HepG2 (cell line): ENCODE measurements at regions not wholly inside any gene's neighbourhood (a gene's known extent, or its start where the extent isn't known, plus 50 kb on each side); places are given as distances from the start of the nearest gene placed in this dataset.

Source experiments
- ATAC-seq: fragments of 200-7000 bp; cut with Tn5 transposase; 3 replicates; pipeline ENCODE4 v1.9.1; 2020; ENCODE audit warnings: mild to moderate bottlenecking, moderate library complexity
- BruUV-seq: library from RNA; stranded (reverse); fragments of 400-500 nt; replicated peaks from 2 replicates; lab custom pipeline; 2021; lab: Mats Ljungman, UMichigan
- CTCF ChIA-PET: fragments of 300-600 bp; formaldehyde crosslinking; extraction: SDS; loops from one replicate; lab custom pipeline; 2021; ENCODE audit warnings: low total read pairs, inconsistent platforms, low intra/inter-chr PET ratio; lab: Yijun Ruan, JAX
- POLR2A ChIA-PET: fragments of 350-600 bp; sonication (Branson Sonifier 250); formaldehyde crosslinking; loops from one replicate; lab custom pipeline; 2020; ENCODE audit warnings: antibody characterized with exemption, inconsistent platforms; lab: Yijun Ruan, JAX
- DNase-seq: peaks from one replicate; pipeline ENCODE4 v3.0.0-alpha.2; 2015; ENCODE audit warnings: low spot score
- FAIRE-seq: peaks from 3 replicates; lab custom pipeline; 2011; peaks lifted over from hg19 to GRCh38; lab: Jason Lieb, UNC
- H2AFZ ChIP-seq: one replicate; pipeline ENCODE4 v1.6.1; 2011; ENCODE audit warnings: low read length, inconsistent platforms
- H3K27ac ChIP-seq: fragments of 300-600 bp; 3 replicates; pipeline ENCODE4 v1.8.0; 2011; ENCODE audit warnings: mixed run types, mild to moderate bottlenecking, mixed read lengths, low read length, inconsistent platforms; ENCODE audit not compliant: insufficient read depth; ENCODE audit errors: extremely low read length
- H3K27me3 ChIP-seq, 2 experiments: fragments of 200-600 bp in 1 of 2; 2 replicates in 1 of 2; 3 replicates in 1 of 2; pipeline versions ENCODE4 v1.6.0 to v1.8.0; 2011; ENCODE audit warnings: low read length in 2 of 2, mild to moderate bottlenecking in 2 of 2, moderate library complexity in 2 of 2, inconsistent platforms in 1 of 2; ENCODE audit not compliant: insufficient read depth in 2 of 2, control insufficient read depth in 1 of 2
- H3K36me3 ChIP-seq, 2 experiments: fragments of 200-600 bp in 1 of 2; replicated peaks in 1 of 2; 2 replicates in 1 of 2; 3 replicates in 1 of 2; pipeline versions ENCODE4 v1.5.1 to v1.8.0; 2011; ENCODE audit warnings: low read length in 2 of 2, inconsistent platforms in 1 of 2; ENCODE audit not compliant: insufficient read depth in 2 of 2, control insufficient read depth in 1 of 2
- H3K4me1 ChIP-seq: 2 replicates; pipeline ENCODE4 v1.5.1; 2012; ENCODE audit warnings: low read length, inconsistent platforms; ENCODE audit not compliant: insufficient read depth
- H3K4me2 ChIP-seq: 2 replicates; pipeline ENCODE4 v1.6.0; 2011; ENCODE audit warnings: low read depth, low read length, inconsistent platforms
- H3K4me3 ChIP-seq, 3 experiments: fragments of 200-600 bp in 1 of 3; sonication (generic), shearing (Covaris generic) in 1 of 3; replicated peaks in 1 of 3; 2 replicates each; pipeline ENCODE4 v1.5.1; 2011 to 2016; ENCODE audit warnings: low read length in 3 of 3, inconsistent platforms in 2 of 3, low read depth in 2 of 3, mild to moderate bottlenecking in 2 of 3, control low read depth in 1 of 3, mixed read lengths in 1 of 3; ENCODE audit not compliant: insufficient read depth in 1 of 3
- H3K79me2 ChIP-seq: one replicate; pipeline ENCODE4 v1.6.1; 2011; ENCODE audit warnings: low read length, inconsistent platforms; ENCODE audit not compliant: insufficient read depth
- H3K9ac ChIP-seq: 2 replicates; pipeline ENCODE4 v1.6.0; 2011; ENCODE audit warnings: mild to moderate bottlenecking, low read depth, low read length, inconsistent platforms; ENCODE audit not compliant: insufficient read depth
- H3K9me3 ChIP-seq: 2 replicates; pipeline ENCODE4 v1.5.1; 2012; ENCODE audit warnings: mild to moderate bottlenecking, low read length
- H4K20me1 ChIP-seq: 2 replicates; pipeline ENCODE4 v1.6.0; 2011; ENCODE audit warnings: inconsistent platforms, mild to moderate bottlenecking, low read length, moderate library complexity; ENCODE audit not compliant: insufficient read depth
- CHCHD3 ChIP-seq: sonication (generic); formaldehyde crosslinking; IDR thresholded peaks from 2 replicates; pipeline ENCODE4 v1.8.0; 2022; ENCODE audit warnings: mild to moderate bottlenecking, missing genetic modification reagents, moderate library complexity
- CHD4 ChIP-seq: fragments of 200-600 bp; sonication (generic); IDR thresholded peaks from 2 replicates; pipeline ENCODE4 v1.7.0; 2017; ENCODE audit warnings: mild to moderate bottlenecking, low read length, borderline replicate concordance
- FOXC1 ChIP-seq: sonication (generic); formaldehyde crosslinking; IDR thresholded peaks from 2 replicates; pipeline ENCODE4 v1.8.0; 2022; ENCODE audit warnings: mild to moderate bottlenecking, missing genetic modification reagents, borderline replicate concordance
- KLF15 ChIP-seq: sonication (generic); formaldehyde crosslinking; IDR thresholded peaks from 2 replicates; pipeline ENCODE4 v1.8.1; 2023; ENCODE audit warnings: borderline replicate concordance, mild to moderate bottlenecking, inconsistent platforms, missing genetic modification reagents, mixed read lengths
- RARA ChIP-seq: IDR thresholded peaks from 2 replicates; pipeline ENCODE4 v1.6.1; 2016; ENCODE audit warnings: missing genetic modification reagents, missing compliant biosample characterization
- RFXAP ChIP-seq: sonication (generic); formaldehyde crosslinking; IDR thresholded peaks from 2 replicates; pipeline ENCODE4 v1.4.0; 2020; ENCODE audit warnings: missing genetic modification reagents, borderline replicate concordance
- ZNF235 ChIP-seq: sonication (generic); formaldehyde crosslinking; IDR thresholded peaks from 2 replicates; pipeline ENCODE4 v1.8.1; 2023; ENCODE audit warnings: mild to moderate bottlenecking, missing genetic modification reagents, borderline replicate concordance
- ZNF496 ChIP-seq: sonication (generic); formaldehyde crosslinking; IDR thresholded peaks from 2 replicates; pipeline ENCODE4 v1.8.1; 2023; ENCODE audit warnings: mild to moderate bottlenecking, moderate library complexity, missing genetic modification reagents; ENCODE audit not compliant: insufficient replicate concordance
- ZNF550 ChIP-seq: sonication (generic); formaldehyde crosslinking; IDR thresholded peaks from 2 replicates; pipeline ENCODE4 v1.4.0; 2020; ENCODE audit warnings: mild to moderate bottlenecking, missing genetic modification reagents, borderline replicate concordance
- ZNF567 ChIP-seq: sonication (generic); formaldehyde crosslinking; IDR thresholded peaks from 2 replicates; pipeline ENCODE4 v1.8.1; 2023; ENCODE audit warnings: mild to moderate bottlenecking, missing genetic modification reagents, borderline replicate concordance
- WGBS: methylation state at CpG from one replicate; pipeline ENCODE4 v1.1.6; 2017; ENCODE audit warnings: low lambda C conversion rate; 5-methylcytosine and 5-hydroxymethylcytosine counted together
- in situ Hi-C: cut with HindIII; loops from 2 replicates; pipeline ENCODE4 v1.10.0; 2017; ENCODE audit warnings: low pct_unique_long_range_greater_than_20kb; ENCODE audit not compliant: extremely low pct_ligation_motif_present
- intact Hi-C: fragments of 100-400 bp; cut with micrococcal nuclease; formaldehyde crosslinking; loops from one replicate; pipeline ENCODE4 v1.10.0; 2022; ENCODE audit not compliant: unreplicated experiment
- TF ChIP-seq, protein P1 (sequence below): fragments of 450-650 bp; IDR thresholded peaks from 2 replicates; pipeline ENCODE4 v1.6.1; 2016

DNA sequence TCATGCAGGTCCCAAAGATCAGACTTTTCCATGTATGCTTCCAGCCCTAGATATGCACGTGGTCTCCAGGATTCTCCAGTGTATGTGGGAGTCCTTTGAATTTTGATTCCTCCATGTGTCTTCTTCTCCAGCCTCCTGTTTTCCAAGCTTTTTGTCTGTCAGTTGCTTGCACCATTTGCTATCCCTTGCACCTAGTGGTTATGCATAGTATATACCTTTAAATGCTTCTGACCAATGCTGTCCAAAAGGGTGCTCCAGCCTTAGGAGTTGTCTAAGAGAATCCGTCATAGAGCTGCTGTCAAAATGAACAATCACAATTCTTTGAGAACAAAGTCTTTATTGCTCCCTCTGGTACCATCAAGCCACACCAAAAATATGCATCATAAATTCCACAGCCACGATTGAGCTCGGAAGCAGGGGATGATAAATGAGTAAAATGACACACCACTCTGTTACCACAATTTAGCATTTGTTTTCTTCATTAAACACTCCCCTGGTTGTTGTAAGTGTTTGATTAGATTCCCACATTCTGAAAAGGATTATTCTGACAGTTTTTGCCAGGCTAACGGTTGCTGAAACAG is 706.2 kb upstream of the GJE1 start:
- H3K27ac ChIP-seq = no peak overlapping the region
- no peaks in the 10 kb centered on the region for H3K4me1 ChIP-seq
- ATAC-seq (peak; percentile 63), FAIRE-seq (no peak), DNase-seq (no peak)
- no peak for TF ChIP-seq ZNF567 (CRISPR knock-in tag)
- no peak for TF ChIP-seq RFXAP (CRISPR knock-in tag)
- no peak for TF ChIP-seq ZNF235
- TF ChIP-seq ZNF550 (CRISPR knock-in tag) = no peak
- TF ChIP-seq RARA (CRISPR knock-in tag) = no peak
- no peak for TF ChIP-seq CHD4
- no peak for TF ChIP-seq CHCHD3 (CRISPR knock-in tag)
- no peak for TF ChIP-seq ZNF496 (CRISPR knock-in tag)
- TF ChIP-seq KLF15 = no peak
- BruUV-seq = no TSS peak
- H3K79me2 ChIP-seq = no peaks in the 10 kb centered on the region
- H3K4me3 ChIP-seq = no peak overlapping the region
- H3K4me2 ChIP-seq = no peak overlapping the region
- in situ Hi-C loops = no loop called here
- H3K9me3 ChIP-seq = no peaks in the 10 kb centered on the region
- intact Hi-C loops = no loop called here
- H3K36me3 ChIP-seq = no peaks in the 10 kb centered on the region
- no peak overlapping the region for H2AFZ ChIP-seq
- CTCF ChIA-PET = no interaction called here
- WGBS = 2% methylated on average over 5 of the region's 5 CpGs
- H4K20me1 ChIP-seq = no peaks in the 10 kb centered on the region
- H3K27me3 ChIP-seq = no peaks in the 10 kb centered on the region
- POLR2A ChIA-PET = no interaction called here
- no peak overlapping the region for H3K9ac ChIP-seq

DNA sequence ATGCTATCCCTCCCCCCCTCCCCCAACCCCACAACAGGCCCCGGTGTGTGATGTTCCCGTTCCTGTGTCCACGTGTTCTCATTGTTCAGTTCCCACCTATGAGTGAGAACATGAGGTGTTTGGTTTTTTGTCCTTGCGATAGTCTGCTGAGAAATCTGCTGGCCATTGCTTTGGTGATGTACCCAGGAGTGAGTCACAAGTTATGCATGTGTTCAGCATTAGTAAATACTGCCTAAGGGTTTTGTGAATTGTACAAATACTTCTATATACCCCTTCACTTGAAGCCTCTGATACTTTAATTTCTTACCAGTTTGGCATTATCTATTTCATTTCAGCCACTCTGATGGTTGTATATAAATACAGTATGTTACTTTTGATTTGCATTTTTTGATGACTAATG is 711.3 kb upstream of the GJE1 start:
- no peak overlapping the region for H3K27ac ChIP-seq
- WGBS = 3% methylated on average over 4 of the region's 4 CpGs
- no peaks in the 10 kb centered on the region for H4K20me1 ChIP-seq
- no peaks in the 10 kb centered on the region for H3K9me3 ChIP-seq
- BruUV-seq = no TSS peak
- no peaks in the 10 kb centered on the region for H3K27me3 ChIP-seq
- intact Hi-C loops = no loop called here
- CTCF ChIA-PET = no interaction called here
- H3K9ac ChIP-seq = no peak overlapping the region
- in situ Hi-C loops = no loop called here
- ATAC-seq (no peak; the same call in 2 of the 3 replicates), FAIRE-seq (no peak), DNase-seq (no peak)
- no peak overlapping the region for H2AFZ ChIP-seq
- no peak overlapping the region for H3K4me3 ChIP-seq
- H3K79me2 ChIP-seq = no peaks in the 10 kb centered on the region
- POLR2A ChIA-PET = no interaction called here
- no peak overlapping the region for H3K4me2 ChIP-seq
- no peak for TF ChIP-seq FOXC1
- TF ChIP-seq, protein P1, sequence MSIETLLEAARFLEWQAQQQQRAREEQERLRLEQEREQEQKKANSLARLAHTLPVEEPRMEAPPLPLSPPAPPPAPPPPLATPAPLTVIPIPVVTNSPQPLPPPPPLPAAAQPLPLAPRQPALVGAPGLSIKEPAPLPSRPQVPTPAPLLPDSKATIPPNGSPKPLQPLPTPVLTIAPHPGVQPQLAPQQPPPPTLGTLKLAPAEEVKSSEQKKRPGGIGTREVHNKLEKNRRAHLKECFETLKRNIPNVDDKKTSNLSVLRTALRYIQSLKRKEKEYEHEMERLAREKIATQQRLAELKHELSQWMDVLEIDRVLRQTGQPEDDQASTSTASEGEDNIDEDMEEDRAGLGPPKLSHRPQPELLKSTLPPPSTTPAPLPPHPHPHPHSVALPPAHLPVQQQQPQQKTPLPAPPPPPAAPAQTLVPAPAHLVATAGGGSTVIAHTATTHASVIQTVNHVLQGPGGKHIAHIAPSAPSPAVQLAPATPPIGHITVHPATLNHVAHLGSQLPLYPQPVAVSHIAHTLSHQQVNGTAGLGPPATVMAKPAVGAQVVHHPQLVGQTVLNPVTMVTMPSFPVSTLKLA = 0 out of 2 replicates have a peak, but pooled peaks have one; percentile 31
- no peaks in the 10 kb centered on the region for H3K4me1 ChIP-seq
- no peaks in the 10 kb centered on the region for H3K36me3 ChIP-seq
